H1 (cell line): ENCODE measurements at regions not wholly inside any gene's neighbourhood (a gene's known extent, or its start where the extent isn't known, plus 50 kb on each side); places are given as distances from the start of the nearest gene placed in this dataset.

Source experiments
- CTCF ChIA-PET: fragments of 300-600 bp; sonication (Branson Sonifier 250); formaldehyde crosslinking; loops from one replicate; lab custom pipeline; 2021; ENCODE audit not compliant: partially characterized antibody; lab: Charles Lee
- POLR2A ChIA-PET: fragments of 300-600 bp; sonication (Branson Sonifier 250); formaldehyde crosslinking; loops from one replicate; lab custom pipeline; 2021; ENCODE audit warnings: inconsistent platforms; ENCODE audit not compliant: partially characterized antibody; lab: Charles Lee
- DNase-seq, 2 experiments: peaks; one replicate each; pipeline versions ENCODE4 v3.0.0 to v3.0.0-alpha.2; 2010 to 2022; ENCODE audit warnings: low spot score in 2 of 2, low read depth in 1 of 2, mixed read lengths in 1 of 2
- FAIRE-seq: peaks from 2 replicates; lab custom pipeline; 2011; peaks lifted over from hg19 to GRCh38; lab: Jason Lieb, UNC
- H2AFZ ChIP-seq: 2 replicates; pipeline ENCODE4 v1.8.1; 2012; ENCODE audit warnings: low read length, inconsistent platforms
- H2AK5ac ChIP-seq: 2 replicates; pipeline ENCODE4 v1.6.1; 2013; ENCODE audit warnings: low read depth, low read length
- H2BK120ac ChIP-seq: replicated peaks from 2 replicates; pipeline ENCODE3; 2013; ENCODE audit warnings: low read depth, low read length, inconsistent platforms
- H2BK12ac ChIP-seq: 2 replicates; pipeline ENCODE4 v1.6.1; 2013; ENCODE audit warnings: low read depth, low read length
- H2BK15ac ChIP-seq: 2 replicates; pipeline ENCODE4 v1.6.1; 2013; ENCODE audit warnings: low read length
- H2BK20ac ChIP-seq: 2 replicates; pipeline ENCODE4 v1.6.1; 2013; ENCODE audit warnings: low read length
- H2BK5ac ChIP-seq: 2 replicates; pipeline ENCODE4 v1.6.1; 2013; ENCODE audit warnings: low read depth, low read length
- H3K14ac ChIP-seq: 2 replicates; pipeline ENCODE4 v1.6.1; 2013; ENCODE audit warnings: inconsistent platforms; ENCODE audit not compliant: insufficient read length
- H3K18ac ChIP-seq: 2 replicates; pipeline ENCODE4 v1.6.1; 2013; ENCODE audit warnings: low read length; ENCODE audit errors: extremely low read depth
- H3K23ac ChIP-seq: 2 replicates; pipeline ENCODE4 v1.6.1; 2013; ENCODE audit warnings: inconsistent platforms; ENCODE audit not compliant: insufficient read length
- H3K23me2 ChIP-seq: 2 replicates; pipeline ENCODE4 v1.6.1; 2013; ENCODE audit warnings: low read depth, low read length
- H3K27ac ChIP-seq: 2 replicates; pipeline ENCODE4 v1.6.1; 2011; ENCODE audit warnings: low read depth, low read length, inconsistent platforms
- H3K27me3 ChIP-seq, 4 experiments: replicated peaks in 1 of 4; 1 replicate in 1 of 4; 2 replicates in 3 of 4; pipeline versions ENCODE4 v1.6.1 to v1.8.1; 2011 to 2013; ENCODE audit warnings: low read length in 3 of 4, mild to moderate bottlenecking in 3 of 4, inconsistent platforms in 2 of 4, mixed read lengths in 2 of 4, moderate library complexity in 1 of 4; ENCODE audit not compliant: control insufficient read depth in 3 of 4, insufficient read depth in 3 of 4; ENCODE audit errors: extremely low read depth in 1 of 4
- H3K36me3 ChIP-seq, 4 experiments: 2 replicates each; pipeline versions ENCODE4 v1.6.1 to v1.8.1; 2011 to 2013; ENCODE audit warnings: mild to moderate bottlenecking in 4 of 4, low read length in 3 of 4, moderate library complexity in 2 of 4, control low read depth in 1 of 4, inconsistent platforms in 1 of 4; ENCODE audit not compliant: insufficient read depth in 4 of 4, control insufficient read depth in 2 of 4
- H3K4ac ChIP-seq: replicated peaks from 2 replicates; pipeline ENCODE3; 2013; ENCODE audit warnings: low read length, low read depth, mixed read lengths, inconsistent platforms; ENCODE audit not compliant: insufficient read length
- H3K4me1 ChIP-seq, 4 experiments: replicated peaks in 1 of 4; 1 replicate in 1 of 4; 2 replicates in 3 of 4; pipeline versions ENCODE4 v1.6.1 to v1.8.1; 2011 to 2013; ENCODE audit warnings: low read length in 3 of 4, inconsistent platforms in 2 of 4, mixed read lengths in 1 of 4; ENCODE audit not compliant: insufficient read depth in 4 of 4, control insufficient read depth in 3 of 4
- H3K4me2 ChIP-seq, 2 experiments: 2 replicates each; pipeline versions ENCODE4 v1.6.1 to v1.8.1; 2011 to 2013; ENCODE audit warnings: low read depth in 2 of 2, low read length in 2 of 2, control low read depth in 1 of 2, inconsistent platforms in 1 of 2, mild to moderate bottlenecking in 1 of 2; ENCODE audit not compliant: insufficient read depth in 1 of 2
- H3K4me3 ChIP-seq, 4 experiments: fragments of 200-600, 300-600 bp in 1 of 4; sonication (generic), shearing (Covaris generic), sonication (Bioruptor Twin) in 1 of 4; 2 replicates each; pipeline versions ENCODE4 v1.5.1 to v1.8.1; 2011 to 2016; ENCODE audit warnings: low read length in 4 of 4, low read depth in 3 of 4, control low read depth in 2 of 4, inconsistent platforms in 2 of 4, mild to moderate bottlenecking in 2 of 4, mixed read lengths in 1 of 4, moderate library complexity in 1 of 4; ENCODE audit not compliant: insufficient read depth in 2 of 4; ENCODE audit errors: extremely low read depth in 1 of 4
- H3K56ac ChIP-seq: replicated peaks from 2 replicates; pipeline ENCODE3; 2013; ENCODE audit warnings: low read depth, mild to moderate bottlenecking, mixed read lengths, low read length, inconsistent platforms; ENCODE audit not compliant: insufficient read length
- H3K79me1 ChIP-seq: 2 replicates; pipeline ENCODE4 v1.6.1; 2013; ENCODE audit warnings: low read depth, low read length, control low read depth
- H3K79me2 ChIP-seq, 2 experiments: 2 replicates each; pipeline versions ENCODE4 v1.6.1 to v1.8.1; 2012 to 2013; ENCODE audit warnings: low read length in 2 of 2, mild to moderate bottlenecking in 2 of 2, inconsistent platforms in 1 of 2; ENCODE audit not compliant: insufficient read depth in 2 of 2, control insufficient read depth in 1 of 2
- H3K9ac ChIP-seq, 4 experiments: replicated peaks in 1 of 4; 1 replicate in 1 of 4; 2 replicates in 3 of 4; pipeline versions ENCODE4 v1.6.1 to v1.8.1; 2011 to 2013; ENCODE audit warnings: low read depth in 3 of 4, low read length in 3 of 4, control low read depth in 2 of 4, mild to moderate bottlenecking in 2 of 4, moderate library complexity in 2 of 4, inconsistent platforms in 1 of 4; ENCODE audit errors: extremely low read depth in 1 of 4
- H3K9me3 ChIP-seq, 2 experiments: 2 replicates each; pipeline versions ENCODE4 v1.6.1 to v1.8.1; 2012 to 2013; ENCODE audit warnings: mild to moderate bottlenecking in 2 of 2, moderate library complexity in 2 of 2, control low read depth in 1 of 2, inconsistent platforms in 1 of 2, low read depth in 1 of 2, low read length in 1 of 2, mixed read lengths in 1 of 2; ENCODE audit not compliant: insufficient read depth in 2 of 2
- H4K20me1 ChIP-seq, 2 experiments: replicated peaks in 1 of 2; 2 replicates each; pipeline versions ENCODE3 to v1.8.1; 2011 to 2013; ENCODE audit warnings: inconsistent platforms in 2 of 2, low read length in 2 of 2, mild to moderate bottlenecking in 1 of 2; ENCODE audit not compliant: insufficient read depth in 2 of 2, control insufficient read depth in 1 of 2
- H4K5ac ChIP-seq: 2 replicates; pipeline ENCODE4 v1.6.1; 2013; ENCODE audit warnings: low read length, low read depth, mixed read lengths, inconsistent platforms; ENCODE audit not compliant: insufficient read length
- H4K8ac ChIP-seq: 2 replicates; pipeline ENCODE4 v1.8.0; 2013; ENCODE audit warnings: mild to moderate bottlenecking, moderate library complexity, low read length, inconsistent platforms; ENCODE audit not compliant: insufficient read depth; ENCODE audit errors: extremely low read depth
- H4K91ac ChIP-seq: replicated peaks from 2 replicates; pipeline ENCODE3; 2013; ENCODE audit warnings: low read length, mixed read lengths, inconsistent platforms; ENCODE audit not compliant: insufficient read length
- CBX8 ChIP-seq: fragments of 300-800, 300-1000 bp; sonication (generic); IDR thresholded peaks from 2 replicates; pipeline ENCODE4 v1.7.1; 2016; ENCODE audit warnings: low read depth, low read length, borderline replicate concordance
- CTBP2 ChIP-seq: IDR thresholded peaks from 2 replicates; pipeline ENCODE4 v1.7.0; 2011; ENCODE audit warnings: borderline replicate concordance, mild to moderate bottlenecking, moderate library complexity, mixed read lengths, low read length; ENCODE audit not compliant: insufficient read depth, insufficient read length
- GTF2F1 ChIP-seq: IDR thresholded peaks from 2 replicates; pipeline ENCODE4 v1.6.1; 2012; ENCODE audit warnings: low read depth, low read length, improper control_type of control experiment, borderline replicate concordance
- WGBS, 2 experiments: shearing (Covaris generic) in 1 of 2; methylation state at CpG; one replicate each; pipeline versions ENCODE4 v1.1.6 to v1.1.7; 2013 to 2015; ENCODE audit warnings: low lambda C conversion rate in 2 of 2, mixed read lengths in 2 of 2, inconsistent platforms in 1 of 2, low coverage in 1 of 2, missing lambda C conversion rate in 1 of 2; ENCODE audit not compliant: insufficient replicate concordance in 2 of 2, insufficient coverage in 1 of 2, insufficient read length in 1 of 2; ENCODE audit errors: extremely low coverage in 1 of 2, missing lambda C conversion rate in 1 of 2; 5-methylcytosine and 5-hydroxymethylcytosine counted together

- no peak overlapping the region for H2AK5ac ChIP-seq
- H3K4ac ChIP-seq: no peak overlapping the region
- no peaks in the 10 kb centered on the region for H3K27me3 ChIP-seq
- TF ChIP-seq CBX8 (no peak), CTBP2 (no peak), GTF2F1 (no peak)
- H3K4me2 ChIP-seq: no peak overlapping the region
- no peak overlapping the region for H4K8ac ChIP-seq
- H3K9me3 ChIP-seq: no peaks in the 10 kb centered on the region
- no peak overlapping the region for H2BK120ac ChIP-seq
- H3K18ac ChIP-seq: no peak overlapping the region
- H3K4me1 ChIP-seq: peaks cover 0 to 4% (median 0%) of the 10 kb centered on the region in 4 experiments; a peak in 1 of 7 replicates
- no peak overlapping the region for H2BK12ac ChIP-seq
- H4K5ac ChIP-seq: no peak overlapping the region
- DNase-seq (no peak), FAIRE-seq (no peak)
- H3K14ac ChIP-seq: no peak overlapping the region
- no peak overlapping the region for H3K9ac ChIP-seq
- no peaks in the 10 kb centered on the region for H3K79me1 ChIP-seq
- no peak overlapping the region for H2BK5ac ChIP-seq
- H3K27ac ChIP-seq: no peak overlapping the region
- no peak overlapping the region for H3K4me3 ChIP-seq
- H3K36me3 ChIP-seq: no peaks in the 10 kb centered on the region
- H2BK15ac ChIP-seq: no peak overlapping the region
- H2BK20ac ChIP-seq: no peak overlapping the region
- no peaks in the 10 kb centered on the region for H3K79me2 ChIP-seq
- H2AFZ ChIP-seq: no peak overlapping the region
- H3K23me2 ChIP-seq: peaks cover 2% of the 10 kb centered on the region; the same call in 1 of the 2 replicates
- 85% methylated on average over 3 of the region's 3 CpGs; no CpG with 5 or more reads in 1 of the 2 experiments for WGBS, 2 experiments
- H3K56ac ChIP-seq: no peak overlapping the region
- ChIA-PET POLR2A (interaction anchor here (1.2 kb wide), 1 partner anchor 14 kb away, joined by 3 read pairs; no protein-coding TSS in a partner anchor), CTCF (interaction anchor here (0.6 to 3.2 kb wide), 8 partner anchors 9 to 372 kb away, joined by 3 to 15 read pairs (median 4); no protein-coding TSS in a partner anchor)
- H4K91ac ChIP-seq: no peak overlapping the region
- H3K23ac ChIP-seq: no peak overlapping the region
- no peaks in the 10 kb centered on the region for H4K20me1 ChIP-seq
These were observed 88.7 kb downstream of the PALM2AKAP2 start for GRCh38 chr9:109868722-109869121.
